Mesodermal cell (in vitro differentiated cells): ENCODE measurements at regions not wholly inside any gene's neighbourhood (a gene's known extent, or its start where the extent isn't known, plus 50 kb on each side); places are given as distances from the start of the nearest gene placed in this dataset.
"Not testable (repeated sequence)": the region's sequence is repeated elsewhere in the genome, so short reads cannot be mapped to it uniquely, and the experiment has no call there.

Experiments
- H3K27ac ChIP-seq: 2 replicates; pipeline ENCODE4 v1.7.0; 2013; ENCODE audit warnings: mild to moderate bottlenecking, low read depth, low read length, moderate library complexity; ENCODE audit not compliant: severe bottlenecking
- H3K36me3 ChIP-seq: 2 replicates; pipeline ENCODE4 v1.7.1; 2013; ENCODE audit warnings: mild to moderate bottlenecking, low read length, moderate library complexity; ENCODE audit not compliant: control insufficient read depth, insufficient read depth
- H3K4me1 ChIP-seq: one replicate; pipeline ENCODE4 v1.7.1; 2013; ENCODE audit warnings: mild to moderate bottlenecking, low read length; ENCODE audit not compliant: insufficient read depth, control insufficient read depth, poor library complexity, severe bottlenecking
- H3K4me3 ChIP-seq: 2 replicates; pipeline ENCODE4 v1.7.0; 2013; ENCODE audit warnings: low read length, control low read depth, mild to moderate bottlenecking; ENCODE audit not compliant: insufficient read depth, poor library complexity, severe bottlenecking; ENCODE audit errors: extremely low read depth
- H3K9me3 ChIP-seq: 2 replicates; pipeline ENCODE4 v1.7.1; 2013; ENCODE audit warnings: mild to moderate bottlenecking, low read length, moderate library complexity; ENCODE audit not compliant: control insufficient read depth
- WGBS, 2 experiments: methylation state at CpG; one replicate each; pipeline ENCODE4 v1.1.5; 2013; ENCODE audit warnings: missing lambda C conversion rate in 2 of 2; ENCODE audit not compliant: insufficient coverage in 2 of 2; 5-methylcytosine and 5-hydroxymethylcytosine counted together

DNA sequence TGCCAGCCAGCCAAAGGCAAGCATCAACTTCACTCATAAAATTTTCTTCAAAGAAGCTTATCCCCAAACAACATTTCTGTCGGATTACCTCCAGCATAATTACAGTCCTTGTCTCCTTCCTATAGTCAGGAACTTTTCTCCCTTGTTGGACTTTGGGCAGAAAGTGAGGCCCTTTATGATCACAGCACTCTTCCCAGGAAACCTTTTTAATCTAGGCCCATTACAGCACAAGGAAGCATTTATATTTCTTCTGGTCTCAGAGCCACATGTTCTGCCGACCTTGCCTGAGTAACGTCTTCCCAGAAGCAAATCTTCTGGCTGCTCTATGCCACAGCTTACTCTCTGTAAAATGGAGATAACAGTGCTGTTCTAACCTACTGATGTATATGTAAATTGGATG is 437.2 kb upstream of the SLC35B3 start:
- Histone ChIP-seq H3K4me3 (no peak overlapping the region), H3K9me3 (no peaks in the 10 kb centered on the region), H3K36me3 (no peaks in the 10 kb centered on the region), H3K4me1 (peaks cover 3% of the 10 kb centered on the region), H3K27ac (no peak overlapping the region)
- 93 to 100% methylated on average over 2 to 3 of the region's 3 CpGs for WGBS, 2 experiments

DNA sequence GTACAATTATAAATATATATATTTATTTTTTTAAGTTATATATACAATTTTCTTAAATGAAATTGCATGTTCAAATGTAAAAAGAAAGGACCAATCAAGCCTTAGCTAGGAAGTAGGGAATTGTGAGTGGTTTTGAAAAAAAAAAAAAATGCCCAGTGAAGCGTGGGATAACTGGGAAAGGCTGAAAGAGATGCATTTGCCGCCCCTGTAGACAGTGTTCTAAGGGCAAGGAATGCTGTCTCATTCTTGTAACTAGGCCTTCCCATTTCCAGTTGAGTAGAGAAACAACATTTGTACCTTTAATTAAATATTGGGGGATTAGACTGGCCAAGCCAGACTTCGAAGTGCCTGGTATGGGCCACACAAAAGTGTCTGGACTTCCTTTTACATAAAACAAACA is 430.1 kb upstream of the SLC35B3 start:
- Histone ChIP-seq H3K36me3 (no peaks in the 10 kb centered on the region), H3K9me3 (no peaks in the 10 kb centered on the region), H3K27ac (no peak overlapping the region), H3K4me1 (no peaks in the 10 kb centered on the region), H3K4me3 (no peak overlapping the region)
- 100% methylated on average over 2 of the region's 3 CpGs; no CpG with 5 or more reads in 1 of the 2 experiments for WGBS, 2 experiments

DNA sequence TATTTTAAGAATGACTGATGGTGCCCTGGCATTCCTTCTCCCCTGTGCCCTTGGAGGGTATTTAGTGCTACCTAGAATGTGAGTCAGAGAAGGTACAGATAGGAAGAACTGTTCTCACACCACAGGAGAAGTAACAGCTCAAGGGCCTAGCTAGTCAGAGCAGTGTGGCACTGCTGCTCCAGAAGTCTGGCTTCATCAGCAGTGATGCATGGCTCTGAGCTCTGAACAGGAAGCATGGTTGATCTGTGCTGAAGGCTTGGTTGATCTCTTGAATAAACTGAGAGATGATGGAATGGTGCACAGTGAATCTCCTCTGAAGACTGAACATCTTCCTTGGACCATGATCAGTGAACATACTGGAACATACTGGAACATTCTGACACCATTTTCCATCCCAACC is 425.3 kb upstream of the SLC35B3 start:
- Histone ChIP-seq H3K4me3 (no peak overlapping the region), H3K9me3 (no peaks in the 10 kb centered on the region), H3K27ac (no peak overlapping the region), H3K36me3 (no peaks in the 10 kb centered on the region), H3K4me1 (no peaks in the 10 kb centered on the region)

DNA sequence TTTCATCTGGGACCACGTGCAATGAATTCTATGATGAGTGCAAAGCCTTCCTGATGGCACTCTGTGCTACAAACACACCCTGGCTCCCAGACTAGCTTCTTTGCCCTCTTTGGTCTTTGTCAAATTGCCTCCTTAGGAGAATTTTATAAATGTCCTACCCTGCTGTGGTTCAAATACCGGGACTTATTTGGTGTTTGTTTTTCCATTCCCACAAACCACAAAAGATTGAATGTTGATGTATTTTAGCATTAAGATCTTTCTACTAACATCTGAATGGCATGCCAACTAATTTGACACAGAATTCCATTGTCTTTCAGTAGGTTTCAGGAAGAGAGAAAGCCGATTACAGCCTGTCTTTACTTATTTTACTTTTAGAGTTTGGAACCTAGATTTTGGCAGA is 424.2 kb upstream of the SLC35B3 start:
- no peaks in the 10 kb centered on the region for H3K36me3 ChIP-seq
- no peaks in the 10 kb centered on the region for H3K4me1 ChIP-seq
- no peak overlapping the region for H3K27ac ChIP-seq
- no peaks in the 10 kb centered on the region for H3K9me3 ChIP-seq
- 100% methylated on average over 1 of the region's 3 CpGs; no CpG with 5 or more reads in 1 of the 2 experiments for WGBS, 2 experiments
- no peak overlapping the region for H3K4me3 ChIP-seq

DNA sequence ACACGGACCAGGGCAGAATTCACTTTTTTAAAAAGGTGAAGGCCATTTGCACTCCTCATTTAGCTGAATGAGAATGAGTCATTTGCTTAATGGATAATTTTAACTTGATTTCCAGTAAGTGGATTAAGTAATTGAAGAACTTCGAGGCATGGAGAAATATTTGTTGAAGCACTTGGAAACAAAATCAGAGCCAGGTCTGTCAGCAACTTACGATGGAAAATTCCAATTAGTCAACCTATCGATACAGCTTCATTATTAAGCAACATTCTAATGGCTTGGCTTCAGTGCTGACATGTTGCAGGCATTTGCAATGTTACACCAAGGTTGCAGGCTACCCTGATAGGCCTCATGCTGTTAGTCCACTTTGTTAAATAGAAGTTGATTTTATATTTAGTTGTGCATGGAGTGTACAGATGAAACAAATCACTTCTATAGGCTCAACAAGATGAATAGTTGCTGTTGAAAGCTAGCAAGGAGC is 423.5 kb upstream of the SLC35B3 start:
- no peaks in the 10 kb centered on the region for H3K4me1 ChIP-seq
- no peak overlapping the region for H3K27ac ChIP-seq
- H3K4me3 ChIP-seq: no peak overlapping the region
- H3K9me3 ChIP-seq: no peaks in the 10 kb centered on the region
- WGBS, 2 experiments: 90 to 93% methylated on average over 3 to 4 of the region's 4 CpGs
- no peaks in the 10 kb centered on the region for H3K36me3 ChIP-seq

DNA sequence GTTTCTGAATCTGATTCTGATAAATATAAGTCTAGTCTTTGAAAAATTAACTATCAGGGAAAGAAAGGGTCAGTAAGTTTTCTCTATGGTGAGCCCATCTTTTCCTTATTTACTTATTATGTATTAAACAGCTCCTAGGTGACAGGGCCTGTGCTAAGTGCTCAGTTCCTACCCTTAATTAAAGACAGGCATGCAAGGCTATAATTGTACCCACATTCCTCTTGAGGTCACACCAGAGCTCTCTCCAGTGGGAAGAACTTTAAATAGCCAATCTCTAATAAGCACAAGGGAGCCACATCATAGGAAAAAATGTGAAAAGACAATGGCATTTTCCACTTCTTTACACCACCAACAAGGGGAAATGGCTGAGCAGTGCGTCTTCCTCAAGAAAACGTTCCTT is 421.8 kb upstream of the SLC35B3 start:
- H3K27ac ChIP-seq: no peak overlapping the region
- 60 to 83% methylated on average over 1 to 2 of the region's 2 CpGs for WGBS, 2 experiments
- H3K9me3 ChIP-seq: no peaks in the 10 kb centered on the region

DNA sequence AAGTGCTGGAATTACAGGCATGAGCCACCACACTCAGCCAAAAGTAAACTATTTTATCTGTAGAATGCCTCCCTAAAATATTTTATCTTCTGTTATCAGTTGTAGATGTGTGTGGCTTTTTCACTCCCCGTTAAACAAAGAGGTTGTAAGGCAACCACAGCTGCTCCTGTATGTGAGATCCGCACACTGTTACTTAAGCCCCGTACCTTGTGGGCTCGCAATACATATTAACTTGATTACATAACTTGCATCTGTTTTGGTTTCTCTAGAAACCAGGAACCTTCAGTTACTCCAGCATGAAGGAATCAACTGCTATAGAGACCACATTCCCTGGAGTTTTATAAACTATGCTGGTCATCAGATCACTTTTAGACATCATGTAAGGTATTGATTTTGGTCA is 420.1 kb upstream of the SLC35B3 start:
- H3K4me1 ChIP-seq: no peaks in the 10 kb centered on the region
- H3K9me3 ChIP-seq: no peaks in the 10 kb centered on the region
- H3K27ac ChIP-seq: no peak overlapping the region
- 84 to 93% methylated on average over 4 of the region's 4 CpGs for WGBS, 2 experiments
- H3K4me3 ChIP-seq: no peak overlapping the region
- H3K36me3 ChIP-seq: no peaks in the 10 kb centered on the region

More for the DNA sequence above, 421.8 kb upstream of the SLC35B3 start:
- Histone ChIP-seq H3K4me1 (no peaks in the 10 kb centered on the region), H3K4me3 (no peak overlapping the region), H3K36me3 (no peaks in the 10 kb centered on the region)

DNA sequence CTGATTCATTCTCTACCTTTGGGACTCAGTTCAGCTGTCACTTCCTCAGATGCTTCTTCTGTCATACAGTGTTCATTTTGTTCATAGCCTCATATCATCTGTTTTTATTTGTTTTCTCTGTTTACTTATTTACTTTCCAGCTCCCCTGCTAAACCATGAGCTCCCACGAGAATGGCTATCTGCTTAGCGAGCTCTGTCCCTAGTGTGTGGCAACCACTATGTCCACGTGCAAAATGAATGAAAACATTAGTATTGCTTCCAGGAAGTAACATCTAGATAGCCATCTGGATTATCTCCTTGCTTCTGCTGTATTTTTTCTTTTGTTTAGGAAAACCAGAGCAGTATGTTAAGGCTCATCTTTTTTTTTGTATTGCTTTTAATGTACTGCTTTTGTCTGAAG is 417.0 kb upstream of the SLC35B3 start:
- H3K27ac ChIP-seq: no peak overlapping the region
- no peak overlapping the region for H3K4me3 ChIP-seq
- no peaks in the 10 kb centered on the region for H3K36me3 ChIP-seq
- no peaks in the 10 kb centered on the region for H3K9me3 ChIP-seq
- WGBS, 2 experiments: 87 to 93% methylated on average over 2 to 3 of the region's 3 CpGs
- no peaks in the 10 kb centered on the region for H3K4me1 ChIP-seq

DNA sequence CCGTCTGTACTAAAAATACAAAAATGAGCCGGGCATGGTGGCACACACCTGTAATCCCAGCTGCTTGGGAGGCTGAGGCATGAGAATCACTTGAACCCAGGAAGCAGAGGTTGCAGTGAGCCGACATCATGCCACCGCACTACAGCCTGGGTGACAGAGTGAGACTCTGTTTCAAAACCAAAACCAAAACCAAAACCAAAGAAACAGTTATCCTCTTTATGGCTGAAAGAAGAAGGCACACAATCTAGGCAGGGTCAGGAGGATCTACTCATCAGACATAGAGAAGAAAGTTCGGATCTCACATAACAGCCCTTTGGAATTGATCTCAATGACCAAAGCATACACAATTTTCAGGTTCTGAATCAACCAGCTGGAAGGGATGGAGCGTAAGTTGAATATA is 411.3 kb upstream of the SLC35B3 start:
- not testable (repeated sequence) for H3K4me1 ChIP-seq, H3K27ac ChIP-seq, H3K4me3 ChIP-seq, H3K9me3 ChIP-seq, H3K36me3 ChIP-seq
- WGBS, 2 experiments: 88 to 91% methylated on average over 4 to 6 of the region's 6 CpGs

DNA sequence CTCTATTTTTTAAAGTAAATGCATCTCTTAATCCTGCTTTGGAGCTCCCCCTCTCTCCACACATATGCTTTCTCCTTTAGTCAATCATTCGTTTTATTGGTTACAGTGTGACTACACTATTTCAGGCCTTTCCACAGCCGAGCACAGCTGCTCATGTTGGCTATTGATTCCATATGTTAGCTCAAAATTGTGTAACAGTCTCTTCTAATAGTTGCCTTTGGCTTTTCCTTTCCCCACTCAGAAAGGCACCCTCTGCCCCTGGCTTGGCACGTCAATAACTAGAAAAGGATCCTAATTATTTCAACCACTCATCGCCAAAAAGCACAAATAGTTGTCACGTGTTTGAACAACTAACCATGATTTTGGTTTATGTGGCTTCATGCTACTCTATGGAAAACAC is 410.3 kb upstream of the SLC35B3 start:
- Histone ChIP-seq H3K4me3 (no peak overlapping the region), H3K4me1 (peaks cover under 1% of the 10 kb centered on the region), H3K27ac (no peak overlapping the region), H3K9me3 (no peaks in the 10 kb centered on the region), H3K36me3 (no peaks in the 10 kb centered on the region)
- WGBS, 2 experiments: 92 to 98% methylated on average over 2 to 5 of the region's 5 CpGs

DNA sequence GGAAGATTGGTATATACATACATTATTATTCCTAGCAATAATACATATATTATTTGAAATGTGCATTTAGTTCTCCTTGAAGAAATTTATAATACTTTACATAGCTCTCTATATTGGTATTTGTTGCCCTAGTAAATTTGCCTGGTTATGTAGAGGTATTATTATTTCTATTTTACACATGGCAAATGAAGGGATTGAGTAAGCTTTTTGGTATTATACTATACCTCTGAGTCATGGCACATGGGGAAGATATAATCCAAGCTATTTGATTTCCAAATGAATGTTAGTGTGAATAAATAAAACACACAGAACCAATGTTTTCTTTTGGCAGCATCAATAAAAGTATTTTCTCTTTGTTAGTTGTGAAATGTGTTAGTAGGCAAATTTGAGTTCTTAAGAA is 409.6 kb upstream of the SLC35B3 start:
- Histone ChIP-seq H3K9me3 (no peaks in the 10 kb centered on the region), H3K36me3 (no peaks in the 10 kb centered on the region), H3K27ac (no peak overlapping the region), H3K4me1 (peaks cover 3% of the 10 kb centered on the region), H3K4me3 (no peak overlapping the region)

DNA sequence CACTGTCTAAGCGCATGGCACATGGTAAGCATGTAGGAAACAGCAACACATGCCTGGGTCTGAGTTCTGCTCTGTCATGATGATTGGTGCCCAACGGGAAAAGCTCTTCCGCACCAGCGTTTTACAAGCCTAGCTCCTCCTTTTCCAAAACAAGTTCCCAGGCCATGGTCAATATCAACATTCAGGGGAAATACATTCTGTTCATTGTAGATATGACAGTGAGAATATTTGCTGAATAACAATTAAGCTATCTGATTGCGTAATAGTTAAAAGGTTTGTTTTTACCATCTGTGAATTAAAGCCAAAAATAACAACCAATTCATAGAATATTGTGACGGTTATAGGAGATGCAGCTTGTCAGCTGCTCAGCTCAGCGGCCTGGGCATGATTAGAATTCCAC is 404.3 kb upstream of the SLC35B3 start:
- 100% methylated on average over 4 of the region's 7 CpGs; no CpG with 5 or more reads in 1 of the 2 experiments for WGBS, 2 experiments
- Histone ChIP-seq H3K36me3 (no peaks in the 10 kb centered on the region), H3K4me1 (peaks cover 3% of the 10 kb centered on the region), H3K27ac (no peak overlapping the region), H3K4me3 (no peak overlapping the region), H3K9me3 (no peaks in the 10 kb centered on the region)
